NB4 (cell line): ENCODE measurements at regions not wholly inside any gene's neighbourhood (a gene's known extent, or its start where the extent isn't known, plus 50 kb on each side); places are given as distances from the start of the nearest gene placed in this dataset.

Source experiments
- DNase-seq: peaks from one replicate; pipeline ENCODE4 v3.0.0; 2010; ENCODE audit warnings: low read depth
- H3K4me3 ChIP-seq: one replicate; pipeline ENCODE4 v1.5.1; 2011; ENCODE audit warnings: mild to moderate bottlenecking, low read depth, low read length, moderate library complexity
- MAX ChIP-seq: IDR thresholded peaks from 2 replicates; pipeline ENCODE4 v1.6.1; 2011; ENCODE audit warnings: low read depth, low read length
- MYC ChIP-seq: IDR thresholded peaks from 2 replicates; pipeline ENCODE4 v1.6.1; 2011; ENCODE audit warnings: low read depth, low read length
- POLR2A ChIP-seq: IDR thresholded peaks from 2 replicates; pipeline ENCODE4 v1.6.1; 2011; ENCODE audit warnings: mild to moderate bottlenecking; ENCODE audit not compliant: insufficient read length; ENCODE audit errors: extremely low read depth
- TF ChIP-seq, protein P1 (sequence below): IDR thresholded peaks from one replicate; pipeline ENCODE4 v1.5.1; 2012; ENCODE audit warnings: low read depth, low read length

DNA sequence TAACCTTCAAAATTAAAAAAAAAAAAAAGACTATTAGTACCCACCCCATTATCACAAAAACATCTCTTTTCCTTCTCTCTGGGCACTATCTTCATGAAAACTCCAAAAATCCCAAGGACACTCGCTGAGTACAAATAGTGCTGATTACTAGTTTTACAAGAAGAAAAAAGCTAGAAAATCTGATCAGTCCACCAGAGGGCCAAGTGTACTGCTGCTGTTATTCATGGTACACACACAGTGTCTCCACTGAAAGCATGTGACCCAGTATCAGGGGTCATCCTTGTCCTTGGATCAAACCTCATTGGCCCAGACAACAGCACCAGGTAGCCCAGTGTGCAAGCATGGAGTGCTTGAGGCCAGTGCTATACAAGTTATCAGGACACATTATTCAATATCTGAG lies 382.7 kb upstream of the KLHL29 start:
- TF ChIP-seq, protein P1, sequence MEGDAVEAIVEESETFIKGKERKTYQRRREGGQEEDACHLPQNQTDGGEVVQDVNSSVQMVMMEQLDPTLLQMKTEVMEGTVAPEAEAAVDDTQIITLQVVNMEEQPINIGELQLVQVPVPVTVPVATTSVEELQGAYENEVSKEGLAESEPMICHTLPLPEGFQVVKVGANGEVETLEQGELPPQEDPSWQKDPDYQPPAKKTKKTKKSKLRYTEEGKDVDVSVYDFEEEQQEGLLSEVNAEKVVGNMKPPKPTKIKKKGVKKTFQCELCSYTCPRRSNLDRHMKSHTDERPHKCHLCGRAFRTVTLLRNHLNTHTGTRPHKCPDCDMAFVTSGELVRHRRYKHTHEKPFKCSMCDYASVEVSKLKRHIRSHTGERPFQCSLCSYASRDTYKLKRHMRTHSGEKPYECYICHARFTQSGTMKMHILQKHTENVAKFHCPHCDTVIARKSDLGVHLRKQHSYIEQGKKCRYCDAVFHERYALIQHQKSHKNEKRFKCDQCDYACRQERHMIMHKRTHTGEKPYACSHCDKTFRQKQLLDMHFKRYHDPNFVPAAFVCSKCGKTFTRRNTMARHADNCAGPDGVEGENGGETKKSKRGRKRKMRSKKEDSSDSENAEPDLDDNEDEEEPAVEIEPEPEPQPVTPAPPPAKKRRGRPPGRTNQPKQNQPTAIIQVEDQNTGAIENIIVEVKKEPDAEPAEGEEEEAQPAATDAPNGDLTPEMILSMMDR = peak; percentile 3
- no peak for TF ChIP-seq POLR2A
- no peak for DNase-seq
- H3K4me3 ChIP-seq = no peak overlapping the region

GRCh38 chr2:23005469-23005868 lies 379.5 kb upstream of the KLHL29 start:
- no peak overlapping the region for H3K4me3 ChIP-seq
- TF ChIP-seq MAX (no peak), MYC (no peak), POLR2A (no peak)
- TF ChIP-seq, protein P1 = no peak
- DNase-seq = no peak

- TF ChIP-seq POLR2A = no peak
- TF ChIP-seq, protein P1 = no peak
These were observed 377.2 kb upstream of the KLHL29 start for GRCh38 chr2:23007631-23008235.

GRCh38 chr2:23008440-23008839 lies 376.5 kb upstream of the KLHL29 start:
- no peak overlapping the region for H3K4me3 ChIP-seq
- TF ChIP-seq POLR2A (no peak), MYC (no peak), MAX (no peak)
- TF ChIP-seq, protein P1 = no peak

More at GRCh38 chr2:23007631-23008235, 377.2 kb upstream of the KLHL29 start:
- DNase-seq = no peak
- H3K4me3 ChIP-seq = no peak overlapping the region

DNA sequence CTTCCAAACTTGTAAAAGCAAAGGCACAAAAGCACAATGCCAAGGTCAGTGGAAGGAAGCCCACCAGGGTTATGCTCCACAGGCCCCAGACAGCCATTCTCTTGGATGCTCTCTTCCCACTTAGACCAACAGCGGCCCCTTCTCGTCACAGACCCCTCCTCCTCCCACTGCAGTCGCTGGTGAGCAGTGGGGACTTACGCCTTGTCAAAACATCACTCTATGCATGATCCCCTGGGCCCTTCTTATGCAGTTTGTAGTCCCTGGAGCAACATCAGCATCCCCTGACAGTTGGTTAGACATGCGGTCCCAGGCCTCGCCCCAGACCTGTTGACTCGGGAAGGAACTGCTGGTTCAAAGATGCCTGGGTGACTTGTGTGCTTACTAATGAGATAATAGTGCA lies 376.0 kb upstream of the KLHL29 start:
- no peak for TF ChIP-seq POLR2A
- TF ChIP-seq MAX = no peak
- TF ChIP-seq MYC = no peak
- TF ChIP-seq, protein P1 = no peak
- no peak overlapping the region for H3K4me3 ChIP-seq
- no peak for DNase-seq

More at GRCh38 chr2:23008440-23008839, 376.5 kb upstream of the KLHL29 start:
- no peak for DNase-seq

DNA sequence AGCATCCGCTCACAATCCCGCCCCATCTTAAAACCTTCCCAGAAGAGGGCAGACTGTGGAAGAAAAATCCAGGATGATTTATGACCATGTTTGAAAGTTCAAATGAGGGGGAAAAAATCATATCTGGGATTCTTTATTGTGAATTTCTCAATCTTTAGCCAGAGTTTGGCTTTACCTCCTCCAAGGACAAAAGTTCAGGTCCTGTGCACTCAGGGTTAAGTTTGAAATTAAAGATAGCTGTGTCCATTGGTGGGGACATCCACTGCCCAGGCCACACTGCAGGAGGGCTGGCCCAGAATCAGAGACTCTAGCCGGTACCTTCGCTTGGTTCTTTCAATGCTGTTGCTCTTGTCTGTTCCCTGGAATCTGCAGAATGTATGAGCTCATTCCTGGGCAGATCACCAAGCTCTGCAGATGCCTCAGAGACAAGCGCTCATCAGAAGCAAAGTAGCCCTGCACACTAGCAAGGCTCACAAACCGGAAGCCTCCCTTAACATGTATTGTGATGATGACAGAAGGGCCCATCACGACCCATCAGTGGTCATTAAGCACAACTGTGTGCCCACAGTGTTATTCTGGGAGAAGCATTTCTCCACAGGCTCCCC lies 375.3 kb upstream of the KLHL29 start:
- DNase-seq = no peak
- no peak overlapping the region for H3K4me3 ChIP-seq
- TF ChIP-seq POLR2A (no peak), MYC (no peak), MAX (no peak)
- TF ChIP-seq, protein P1 = no peak
